GM19395 (cell line): ENCODE measurements at regions not wholly inside any gene's neighbourhood (a gene's known extent, or its start where the extent isn't known, plus 50 kb on each side); places are given as distances from the start of the nearest gene placed in this dataset.
"Not testable (repeated sequence)": the region's sequence is repeated elsewhere in the genome, so short reads cannot be mapped to it uniquely, and the experiment has no call there.

Source experiments
- ATAC-seq: cut with Tn5 transposase; IDR thresholded peaks from one replicate; pipeline ENCODE4 v1.9.1; 2021; ENCODE audit warnings: mild to moderate bottlenecking, moderate library complexity; ENCODE audit not compliant: unreplicated experiment

DNA sequence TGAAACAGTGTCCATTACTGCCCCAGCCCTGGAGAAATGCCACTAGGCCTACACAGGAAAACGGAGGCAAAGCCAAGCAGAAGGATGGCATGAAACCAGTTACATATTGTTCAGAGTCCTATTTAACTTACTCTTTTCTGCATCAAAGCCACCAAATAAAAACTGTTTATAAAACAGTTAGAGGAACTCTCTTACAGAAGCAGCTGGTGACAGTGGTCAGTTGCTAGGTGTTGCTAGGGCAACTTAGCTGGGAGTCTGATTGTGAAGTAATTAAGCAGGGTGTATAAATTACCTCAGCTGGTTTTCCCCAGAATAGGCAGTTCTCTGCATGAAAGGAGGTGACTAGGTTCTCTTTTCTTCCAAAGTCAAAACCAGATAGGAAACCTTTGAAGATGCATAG, 115.6 kb upstream of the ZBED5 start:
- no peak for ATAC-seq

DNA sequence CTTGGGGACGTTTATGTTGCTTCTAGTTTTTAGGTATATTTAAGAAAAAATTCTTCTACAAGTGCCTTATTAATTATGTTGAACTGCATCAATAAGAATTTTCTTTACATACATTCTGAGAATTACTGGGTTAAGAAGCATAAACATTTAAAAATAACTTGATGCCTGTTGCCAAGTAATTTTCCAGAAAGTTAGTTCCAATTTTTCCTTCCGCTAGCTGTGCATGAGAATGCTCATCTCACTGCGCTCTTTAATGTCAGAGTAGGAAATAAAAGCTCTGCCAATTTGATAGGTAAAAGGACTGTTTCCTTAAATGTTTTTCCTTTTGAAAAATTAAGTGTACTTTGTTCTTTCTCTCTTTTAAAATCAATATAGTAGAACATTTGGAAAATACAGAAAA, 113.1 kb upstream of the ZBED5 start:
- ATAC-seq, result no peak

DNA sequence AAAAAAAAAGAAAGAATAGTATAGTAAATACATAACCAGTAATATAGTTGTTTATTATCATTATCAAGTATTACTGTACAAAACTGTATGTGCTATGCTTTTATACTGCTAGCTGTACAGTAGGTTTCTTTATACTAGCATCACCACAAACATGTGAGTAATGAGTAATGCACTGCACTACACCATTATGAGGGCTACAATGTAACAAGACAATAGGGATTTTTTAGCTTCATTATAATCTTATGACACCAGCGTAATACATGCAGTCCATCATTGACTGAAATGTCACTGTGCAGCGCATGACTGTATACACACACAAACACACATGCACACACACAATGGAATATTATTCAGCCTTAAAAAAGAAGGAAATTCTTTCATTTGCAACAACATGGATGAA, 111.5 kb upstream of the ZBED5 start:
- no peak for ATAC-seq

DNA sequence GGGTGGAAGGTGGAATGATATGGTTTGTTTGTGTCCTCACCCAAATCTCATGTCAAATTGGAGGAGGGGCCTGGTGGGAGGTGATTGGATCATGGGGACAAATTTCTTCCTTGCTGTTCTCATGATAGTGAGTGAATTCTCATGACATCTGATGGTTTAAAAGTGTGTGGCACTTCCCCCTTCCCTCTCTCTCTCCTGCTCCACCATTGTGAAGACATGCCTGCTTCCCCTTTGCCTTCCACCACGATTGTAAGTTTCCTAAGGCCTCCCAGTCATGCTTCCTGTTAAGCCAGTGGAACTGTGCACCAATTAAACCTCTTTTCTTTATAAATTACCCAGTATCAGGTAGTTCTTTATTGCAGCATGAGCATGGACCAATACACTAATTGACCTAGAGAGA, 99.0 kb upstream of the ZBED5 start:
- not testable (repeated sequence) for ATAC-seq

DNA sequence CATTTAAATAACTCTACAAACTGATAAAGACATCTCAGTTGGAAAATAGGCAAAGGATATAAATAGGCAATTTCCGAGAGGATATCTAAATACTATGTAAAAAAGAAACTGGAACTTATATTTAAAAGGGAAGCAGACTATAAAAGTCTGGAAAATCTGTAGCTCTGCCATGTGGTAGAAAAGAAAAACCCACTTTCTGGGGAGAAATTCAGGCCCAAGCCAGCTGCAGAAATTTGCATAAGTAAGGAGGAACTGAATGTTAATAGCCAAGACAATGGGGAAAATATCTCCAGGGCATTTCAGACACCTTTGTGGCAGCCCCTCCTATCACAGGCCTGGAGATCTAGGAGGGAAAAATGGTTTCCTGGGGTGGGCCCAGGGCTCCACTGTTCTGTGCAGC, 97.8 kb upstream of the ZBED5 start:
- ATAC-seq, result no peak

DNA sequence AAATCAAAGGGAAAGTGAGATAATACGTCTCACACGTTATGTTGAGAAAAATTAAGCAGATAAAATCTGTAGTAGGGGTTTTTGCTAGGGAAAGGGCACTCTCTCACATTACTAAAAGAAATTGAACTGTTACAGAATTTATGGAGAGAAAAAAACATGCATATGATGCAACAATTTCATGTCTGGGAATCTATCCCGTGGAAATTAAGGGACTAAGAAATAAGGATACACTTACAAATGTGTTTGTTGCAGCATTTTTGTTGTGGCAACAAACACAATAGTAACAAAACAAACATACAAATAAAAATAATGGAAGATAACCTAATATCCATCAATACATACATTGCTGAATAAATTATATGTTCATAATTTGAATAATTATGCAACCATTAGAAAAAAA, 96.3 kb upstream of the ZBED5 start:
- no peak for ATAC-seq

DNA sequence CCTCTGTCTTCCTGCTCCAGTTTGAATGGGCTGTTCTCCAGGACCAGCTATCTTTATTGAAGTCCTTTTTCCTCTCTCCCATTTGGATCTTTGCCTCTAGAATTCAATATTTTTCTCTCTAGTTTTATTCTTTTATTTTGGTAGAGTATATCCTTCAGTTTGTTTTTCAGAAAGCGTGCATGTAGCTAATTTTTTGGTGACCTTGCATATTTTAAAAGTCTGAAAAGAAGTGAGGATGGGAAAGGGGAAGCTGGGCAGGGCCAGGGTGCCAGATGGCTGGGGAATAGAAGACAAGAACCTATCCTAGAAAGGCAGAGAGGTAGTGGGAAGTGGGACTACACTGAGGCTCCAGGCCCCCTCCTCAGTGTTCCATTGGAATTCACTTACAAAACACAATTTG, 95.0 kb upstream of the ZBED5 start:
- no peak for ATAC-seq

DNA sequence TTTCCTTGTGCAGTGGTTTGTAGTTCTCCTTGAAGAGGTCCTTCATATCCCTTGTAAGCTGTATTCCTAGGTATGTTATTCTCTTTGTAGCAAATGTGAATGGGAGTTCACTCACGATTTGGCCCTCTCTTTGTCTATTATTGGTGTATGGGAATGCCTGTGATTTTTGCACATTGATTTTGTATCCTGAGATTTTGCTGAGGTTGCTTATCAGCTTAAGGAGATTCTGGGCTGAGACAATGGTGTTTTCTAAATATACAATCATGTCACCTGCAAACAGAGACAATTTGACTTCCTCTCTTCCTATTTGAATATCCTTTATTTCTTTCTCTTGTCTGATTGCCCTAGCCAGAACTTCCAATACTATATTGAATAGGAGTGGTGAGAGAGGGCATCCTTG, 90.1 kb upstream of the ZBED5 start:
- not testable (repeated sequence) for ATAC-seq

DNA sequence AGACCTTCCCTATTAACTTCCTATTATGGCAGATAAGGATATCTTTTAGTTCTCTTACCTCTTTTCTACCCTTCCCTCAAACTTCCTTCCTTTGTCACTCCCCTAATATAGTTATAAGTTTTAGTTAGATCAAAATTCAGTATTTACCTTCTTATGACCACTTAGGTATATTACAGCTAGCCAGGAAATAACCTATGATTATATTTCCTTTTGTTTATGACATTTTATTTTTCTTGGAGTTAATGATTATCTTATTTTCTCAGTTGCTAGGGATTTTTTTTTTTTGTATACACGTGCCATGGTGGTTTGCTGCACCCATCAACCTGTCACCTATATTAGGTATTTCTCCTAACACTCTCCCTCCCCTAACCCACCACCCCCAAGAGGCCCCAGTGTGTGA, 88.2 kb upstream of the ZBED5 start:
- ATAC-seq, result no peak

DNA sequence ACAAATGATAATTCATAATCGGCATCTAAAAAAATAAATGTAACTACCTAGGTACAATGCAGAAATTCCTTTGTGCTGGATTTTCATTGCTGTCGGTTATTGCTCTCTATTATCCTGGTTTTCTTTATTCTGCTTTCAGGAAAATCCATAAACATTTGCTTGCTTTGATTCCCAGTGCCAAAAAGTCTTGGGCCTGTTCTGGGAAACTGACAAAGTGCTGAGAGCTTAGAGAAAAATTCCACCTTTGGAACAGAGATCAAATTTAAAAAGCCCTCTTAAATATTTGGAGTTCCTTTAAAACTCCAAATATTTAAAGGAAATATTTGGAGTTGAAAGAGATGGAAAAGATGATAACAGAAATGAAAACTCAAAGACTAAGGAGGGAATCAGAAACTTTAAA, 87.3 kb upstream of the ZBED5 start:
- no peak for ATAC-seq

DNA sequence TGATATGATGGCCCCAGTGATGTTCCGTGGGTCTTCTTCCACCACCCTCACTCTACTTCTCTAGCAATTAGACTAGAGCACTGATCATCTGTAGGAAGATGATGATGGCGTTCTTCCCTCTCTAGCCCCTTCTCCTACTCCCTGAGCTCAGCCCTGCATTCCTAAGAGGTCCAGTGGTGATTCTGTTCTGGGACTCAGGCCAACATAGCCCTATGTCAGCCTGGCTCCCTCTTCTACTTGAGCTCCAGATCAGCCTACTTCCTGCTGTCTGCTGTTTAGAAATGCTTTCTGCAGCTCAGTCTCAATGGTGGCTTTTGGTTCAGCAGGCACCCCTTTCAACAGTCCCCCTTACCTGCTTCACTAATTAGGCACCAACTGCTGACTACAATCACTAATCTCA, 86.1 kb upstream of the ZBED5 start:
- no peak for ATAC-seq

DNA sequence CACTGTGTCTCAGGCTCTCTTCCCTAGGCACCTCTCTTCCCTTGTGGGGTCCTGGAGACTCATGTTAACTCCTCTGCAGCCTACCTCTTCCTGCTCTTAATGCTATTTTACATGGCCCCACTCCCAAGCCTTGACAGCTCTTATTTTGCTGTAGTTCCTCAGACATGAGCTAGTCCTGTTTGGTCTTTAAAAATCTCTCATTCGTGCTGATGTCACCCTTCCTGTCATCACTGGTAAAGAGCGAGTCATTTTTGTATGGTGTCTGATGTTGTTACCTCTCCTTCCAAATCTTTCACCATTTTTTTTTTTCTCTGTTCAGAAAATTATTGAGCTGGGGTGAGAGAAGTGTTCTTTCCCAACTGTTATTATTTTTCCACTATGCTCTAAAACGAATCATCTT, 84.8 kb upstream of the ZBED5 start:
- no peak for ATAC-seq

DNA sequence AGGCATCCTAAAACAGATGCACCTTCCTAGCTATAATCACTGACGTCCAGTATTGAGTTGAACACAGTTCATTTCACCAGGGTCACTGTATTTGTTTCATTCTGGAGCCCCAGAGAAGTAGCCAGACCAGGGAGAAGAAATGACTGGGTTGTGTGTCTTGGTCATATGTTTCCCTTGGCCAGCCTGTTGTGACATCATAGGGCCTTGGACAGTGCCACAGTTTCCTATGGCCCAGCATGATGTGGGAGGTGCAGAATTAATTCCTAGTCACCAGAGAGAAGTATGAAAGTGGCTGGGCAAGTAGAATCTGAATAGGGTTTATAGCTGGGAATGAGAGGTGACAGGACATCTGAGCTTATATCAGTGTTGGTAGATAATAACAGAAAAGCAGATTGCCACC, 84.0 kb upstream of the ZBED5 start:
- ATAC-seq, result no peak

DNA sequence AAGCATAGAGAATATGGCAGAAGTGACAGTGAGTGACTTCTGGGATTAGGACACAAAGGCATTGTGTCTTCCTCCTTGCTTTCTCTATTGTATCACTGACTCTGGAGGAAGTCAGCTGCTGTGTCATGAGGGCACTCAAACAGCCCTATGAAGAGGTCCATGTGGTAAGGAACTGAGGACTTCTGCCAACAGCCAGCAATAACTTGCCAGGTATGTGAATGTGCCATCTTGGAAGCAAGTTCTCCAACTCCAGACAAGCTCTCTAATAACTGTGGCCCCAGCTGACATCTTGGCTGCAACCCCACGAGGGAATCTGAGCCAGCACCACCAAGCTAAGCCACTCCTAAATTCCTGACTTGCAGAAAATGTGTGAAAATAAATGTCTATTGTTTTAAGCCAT, 83.6 kb upstream of the ZBED5 start:
- ATAC-seq, result no peak

DNA sequence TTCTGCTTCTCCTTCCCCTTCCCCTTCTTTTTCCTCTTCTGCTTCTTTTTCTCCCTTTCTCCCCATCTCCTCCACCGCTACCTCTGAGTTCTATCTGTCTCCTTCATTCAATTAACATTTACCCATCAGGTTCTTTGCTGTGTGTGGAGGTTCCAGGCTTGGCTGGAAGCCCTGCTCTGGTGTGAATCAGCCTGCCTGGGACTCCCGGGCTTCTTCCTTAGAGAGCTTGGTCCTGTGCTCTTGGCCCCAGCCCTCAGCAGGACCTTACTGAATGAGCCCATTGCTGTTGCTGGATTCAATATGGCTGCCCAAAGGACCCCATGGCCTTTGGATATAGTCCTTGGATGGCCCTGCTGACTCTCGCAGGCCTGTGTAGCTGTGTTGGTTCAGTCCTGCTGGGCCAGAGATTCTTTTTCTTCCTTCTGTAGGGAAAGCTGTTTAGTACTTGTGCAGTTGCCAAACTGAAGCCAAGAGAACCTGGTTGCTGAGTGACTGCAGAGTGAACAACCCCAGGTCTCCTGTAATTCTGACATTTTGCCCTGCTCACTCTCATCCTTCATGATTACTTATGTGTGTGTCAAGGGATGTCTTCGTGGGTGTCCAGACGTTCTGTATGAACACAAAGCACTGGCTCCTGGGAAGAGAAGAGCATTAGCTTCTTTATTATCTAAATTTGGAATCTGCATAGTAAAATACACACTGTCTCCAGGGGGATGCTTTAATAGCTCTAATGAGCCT, 81.0 kb upstream of the ZBED5 start:
- ATAC-seq, result no peak

DNA sequence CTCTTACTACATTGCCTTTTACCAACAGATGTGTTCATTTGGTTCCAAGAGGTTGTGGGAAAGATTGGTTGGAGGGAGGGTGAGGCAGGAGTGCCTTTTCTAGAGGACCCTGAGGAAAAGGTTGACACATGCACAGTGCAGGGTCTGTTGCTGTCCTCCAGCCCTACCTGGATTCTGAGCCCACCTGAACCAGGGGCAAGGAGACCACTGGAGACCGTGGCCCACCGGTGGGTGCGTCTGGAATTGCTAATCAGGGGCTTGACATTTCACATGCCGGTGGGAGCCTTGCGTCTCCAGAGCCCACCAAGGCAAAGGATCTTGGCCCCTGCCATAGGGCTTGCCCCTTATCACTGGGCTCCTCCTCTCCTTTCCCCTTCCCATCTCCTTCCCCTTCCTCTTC, 80.4 kb upstream of the ZBED5 start:
- ATAC-seq, result no peak

DNA sequence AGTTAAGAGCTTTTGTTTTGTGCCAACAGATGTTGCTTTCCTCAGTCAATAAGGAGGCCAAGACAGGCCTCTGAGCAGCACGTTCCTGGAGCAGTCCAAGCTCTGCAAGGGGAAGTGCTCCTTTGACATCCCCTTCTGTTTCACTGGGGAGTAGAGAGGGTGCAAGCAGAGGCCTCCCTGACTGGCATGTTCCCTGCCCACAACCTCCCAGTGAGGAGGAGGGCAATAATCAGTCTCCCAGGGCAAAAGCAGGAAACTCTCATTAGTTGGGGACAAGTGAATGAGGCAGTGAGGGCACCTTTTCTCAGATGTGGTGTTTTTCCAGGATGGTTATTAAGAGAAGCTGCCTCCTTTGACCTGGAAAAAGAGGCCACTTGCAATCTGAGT, 79.5 kb upstream of the ZBED5 start:
- no peak for ATAC-seq

DNA sequence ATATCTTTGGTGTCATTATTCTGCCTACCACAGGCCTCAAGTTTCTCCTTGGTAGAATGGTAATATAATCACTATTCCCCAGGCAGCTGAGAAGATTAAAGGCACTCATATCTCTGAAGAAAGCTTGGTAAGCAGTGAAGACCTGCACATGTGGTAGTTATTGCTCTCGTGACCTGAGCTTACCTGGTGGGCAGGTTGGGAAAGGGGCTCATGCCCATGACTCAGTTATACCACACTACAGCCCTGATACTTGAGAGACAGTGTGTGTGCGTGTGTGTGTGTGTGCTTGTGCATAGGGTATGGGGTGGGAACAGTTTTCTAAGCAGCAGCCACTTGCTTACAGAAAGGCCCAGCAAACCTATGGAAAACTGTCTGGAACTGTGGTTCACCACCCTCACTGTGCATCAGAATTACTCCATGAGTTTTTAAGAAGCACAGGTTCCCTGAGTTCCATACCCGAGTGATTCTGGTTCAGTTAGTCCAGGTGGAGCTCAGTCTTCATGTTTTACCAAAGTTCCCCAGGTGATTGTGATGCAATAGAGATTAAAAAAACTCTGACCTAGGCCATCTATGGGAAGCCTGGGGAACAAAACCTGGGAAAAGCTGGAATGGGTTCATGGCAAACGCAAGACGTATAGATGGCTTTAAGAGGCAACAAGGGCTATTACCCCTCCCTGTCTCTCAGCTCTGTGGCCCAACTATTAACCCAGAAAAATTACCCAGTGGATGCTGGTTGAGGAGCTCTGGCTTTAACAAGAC, 79.0 kb upstream of the ZBED5 start:
- ATAC-seq, result no peak

DNA sequence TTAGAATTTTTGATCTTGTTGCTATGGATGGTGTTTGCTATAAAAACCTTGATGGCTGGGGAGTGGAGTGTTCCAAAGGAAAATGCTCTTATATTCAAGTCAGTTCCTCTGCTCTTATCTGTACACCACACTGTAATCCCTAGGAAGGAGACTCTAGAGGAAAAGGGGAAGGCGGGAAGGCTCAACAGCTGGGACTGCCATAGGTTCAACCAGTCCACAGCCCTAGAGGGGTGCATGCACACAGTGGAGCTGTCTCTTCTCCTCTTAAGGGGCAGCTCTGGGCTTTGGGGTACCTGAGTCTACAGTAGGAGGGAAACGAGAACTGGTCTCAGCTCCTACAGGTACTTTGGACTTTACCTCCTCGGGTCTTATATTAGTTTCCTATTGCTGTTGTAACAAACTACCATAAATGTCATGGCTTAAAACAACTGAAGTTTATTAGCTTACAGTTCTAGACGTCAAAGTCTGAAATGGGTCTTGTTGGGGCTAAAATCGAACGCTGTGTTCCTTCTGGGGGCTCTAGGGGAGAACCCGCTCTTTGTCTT, 77.2 kb upstream of the ZBED5 start:
- ATAC-seq, result no peak

DNA sequence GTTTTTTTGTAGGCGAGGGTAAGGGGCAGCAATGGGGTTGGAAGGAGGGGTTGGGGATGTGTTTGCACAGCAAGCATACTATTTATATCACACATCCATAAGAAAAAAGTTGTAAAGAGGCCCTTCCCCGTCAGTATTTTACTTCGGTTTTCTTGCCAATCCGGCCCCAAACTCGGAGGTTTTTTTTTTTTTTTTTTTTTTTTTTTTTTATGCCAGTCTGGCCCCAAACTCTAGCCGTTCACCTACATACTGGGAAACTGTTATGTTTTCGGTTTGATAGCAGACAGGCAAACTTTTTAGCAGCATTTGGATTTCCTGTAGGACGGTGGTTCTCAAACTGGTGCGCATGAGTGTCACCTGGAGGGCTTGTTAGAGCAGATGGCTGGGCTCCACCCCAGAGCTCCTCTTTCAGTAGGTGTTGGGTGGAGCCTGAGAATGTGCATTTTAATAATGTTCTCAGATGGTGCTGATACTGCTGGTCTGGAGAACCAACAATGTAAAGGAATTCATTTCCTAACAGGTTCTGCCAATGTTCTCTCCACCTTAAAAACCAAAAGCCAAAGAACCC, 76.5 kb upstream of the ZBED5 start:
- ATAC-seq, result no peak

DNA sequence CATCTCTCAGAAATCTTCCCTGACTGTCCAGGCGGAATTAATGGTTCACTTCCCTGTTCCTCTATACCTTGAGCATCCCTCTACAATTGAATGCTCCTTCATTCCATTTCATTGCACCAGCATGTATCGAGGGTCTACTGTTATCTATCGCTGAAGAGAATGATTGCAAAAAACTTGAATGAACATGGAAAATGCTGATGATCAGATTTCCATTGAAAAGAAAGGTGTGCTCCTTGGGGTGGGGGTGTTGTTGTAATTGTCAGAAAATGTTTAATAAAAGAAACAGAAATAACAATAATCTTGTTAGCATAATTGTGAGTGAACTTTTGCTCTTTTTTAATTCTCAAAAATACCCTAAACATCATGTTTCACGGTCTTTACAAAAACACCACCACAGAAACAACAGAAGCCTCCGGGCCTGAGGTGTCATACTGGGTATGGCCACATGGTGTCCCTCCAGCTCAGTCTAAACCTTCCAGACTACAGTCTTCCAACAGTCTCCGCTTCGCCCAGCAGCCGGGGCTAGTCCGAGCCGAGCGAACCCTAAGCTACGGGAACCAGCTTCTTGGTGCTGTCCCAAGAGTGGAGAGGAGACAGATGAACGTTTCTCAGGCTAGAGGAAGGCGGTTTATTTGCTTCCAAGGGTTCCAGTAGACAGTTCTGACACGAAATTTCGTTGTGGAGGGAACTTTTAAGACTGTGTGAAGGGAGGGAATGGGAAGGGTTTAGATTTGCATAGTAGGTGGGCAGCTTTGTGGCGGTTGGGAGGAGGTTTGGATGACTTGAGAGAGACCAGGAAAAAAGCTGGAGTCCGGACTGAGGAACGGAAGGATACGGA, 75.8 kb upstream of the ZBED5 start:
- peak; percentile 87 for ATAC-seq
